ENCODE measurements at regions not wholly inside any gene's neighbourhood (a gene's known extent, or its start where the extent isn't known, plus 50 kb on each side); places are given as distances from the start of the nearest gene placed in this dataset.

- ATAC-seq (ENCODE audit: low FRiP score) (peak; percentile 20), DNase-seq (ENCODE audit: low spot score) (no peak)
- TF ChIP-seq CTCF (IDR thresholded peaks at IDR 0.05) = no peak
Measured at GRCh38 chr6:15961635-15962448, 167.0 kb upstream of the MYLIP start.

GRCh38 chr6:15960740-15961634 is 167.9 kb upstream of the MYLIP start:
- TF ChIP-seq CTCF (IDR thresholded peaks at IDR 0.05) = no peak
- no peak for ATAC-seq (ENCODE audit: low FRiP score)

GRCh38 chr6:15957655-15958169 is 171.2 kb upstream of the MYLIP start:
- TF ChIP-seq CTCF (IDR thresholded peaks at IDR 0.05) = no peak
- no peak for DNase-seq (ENCODE audit: low spot score)
- no peak for ATAC-seq (ENCODE audit: low FRiP score)

More at GRCh38 chr6:15960740-15961634, 167.9 kb upstream of the MYLIP start:
- DNase-seq (ENCODE audit: low spot score) = no peak

GRCh38 chr6:15956205-15957106 is 172.4 kb upstream of the MYLIP start:
- no peak for DNase-seq (ENCODE audit: low spot score)
- no peak for ATAC-seq (ENCODE audit: low FRiP score)
- TF ChIP-seq CTCF (IDR thresholded peaks at IDR 0.05) = no peak

GRCh38 chr6:15955484-15955883 is 173.4 kb upstream of the MYLIP start:
- DNase-seq (ENCODE audit: low spot score) (no peak), ATAC-seq (ENCODE audit: low FRiP score) (no peak)
- TF ChIP-seq CTCF (IDR thresholded peaks at IDR 0.05) = no peak

GRCh38 chr6:15953152-15953880 is 175.6 kb upstream of the MYLIP start:
- ATAC-seq (ENCODE audit: low FRiP score) (no peak), DNase-seq (ENCODE audit: low spot score) (no peak)
- no peak for TF ChIP-seq CTCF (IDR thresholded peaks at IDR 0.05)
